PC-3 (cell line): ENCODE measurements at regions not wholly inside any gene's neighbourhood (a gene's known extent, or its start where the extent isn't known, plus 50 kb on each side); places are given as distances from the start of the nearest gene placed in this dataset.
A peak's percentile ranks its signal among the peaks of the same experiment; 100 is the strongest.

Experiments
- ATAC-seq: fragments of 200-7000 bp; cut with Tn5 transposase; 2 replicates; pipeline ENCODE4 v1.9.1; 2020; ENCODE audit warnings: mild to moderate bottlenecking, moderate library complexity
- BruUV-seq: library from RNA; stranded (reverse); fragments of 400-500 nt; replicated peaks from 2 replicates; lab custom pipeline; 2021; lab: Mats Ljungman, UMichigan
- CTCF ChIA-PET: fragments of 300-600 bp; sonication (Branson Sonifier 250); formaldehyde crosslinking; loops from one replicate; lab custom pipeline; 2022; ENCODE audit warnings: antibody characterized with exemption; lab: Charles Lee
- POLR2A ChIA-PET: fragments of 300-600 bp; sonication (Branson Sonifier 250); formaldehyde crosslinking; loops from one replicate; lab custom pipeline; 2022; ENCODE audit warnings: antibody characterized with exemption; ENCODE audit not compliant: unreplicated experiment; lab: Charles Lee
- DNase-seq: peaks from one replicate; pipeline ENCODE4 v3.0.0-alpha.2; 2015
- H2AFZ ChIP-seq: fragments of 300-600 bp; sonication (generic); 2 replicates; pipeline ENCODE4 v1.6.0; 2016; ENCODE audit warnings: antibody characterized with exemption, low read length
- H3F3A ChIP-seq: fragments of 300-600 bp; sonication (generic); one replicate; pipeline ENCODE4 v1.6.0; 2017; ENCODE audit warnings: antibody characterized with exemption, low read length, control low read depth, mild to moderate bottlenecking; ENCODE audit not compliant: unreplicated experiment
- H3K27ac ChIP-seq: fragments of 300-600 bp; sonication (generic); 2 replicates; pipeline ENCODE4 v1.5.1; 2016; ENCODE audit warnings: mild to moderate bottlenecking, low read length
- H3K27me3 ChIP-seq: fragments of 300-600 bp; sonication (generic); 2 replicates; pipeline ENCODE4 v1.6.1; 2016; ENCODE audit warnings: low read length, mixed read lengths
- H3K36me3 ChIP-seq: fragments of 300-600 bp; sonication (generic); 2 replicates; pipeline ENCODE4 v1.6.1; 2016; ENCODE audit warnings: low read depth, mixed run types, low read length, mixed read lengths
- H3K4me1 ChIP-seq: fragments of 300-600 bp; sonication (generic); 2 replicates; pipeline ENCODE4 v1.5.1; 2016; ENCODE audit warnings: low read length; ENCODE audit not compliant: insufficient read depth
- H3K4me2 ChIP-seq: fragments of 300-600 bp; sonication (generic); 2 replicates; pipeline ENCODE4 v1.6.0; 2016; ENCODE audit warnings: low read length
- H3K4me3 ChIP-seq: fragments of 300-600 bp; sonication (generic); 2 replicates; pipeline ENCODE4 v1.5.1; 2016; ENCODE audit warnings: mild to moderate bottlenecking, low read length, mixed read lengths
- H3K79me2 ChIP-seq: fragments of 300-600 bp; sonication (generic); 2 replicates; pipeline ENCODE4 v1.6.1; 2017; ENCODE audit warnings: low read length, mixed read lengths
- H3K9ac ChIP-seq: fragments of 300-600 bp; sonication (generic); 2 replicates; pipeline ENCODE4 v1.6.0; 2016; ENCODE audit warnings: mild to moderate bottlenecking, low read length
- H3K9me2 ChIP-seq: fragments of 300-600 bp; sonication (generic); replicated peaks from 2 replicates; pipeline ENCODE4 v1.6.1; 2016; ENCODE audit warnings: mixed run types, low read length, mixed read lengths
- H3K9me3 ChIP-seq: fragments of 300-600 bp; sonication (generic); 2 replicates; pipeline ENCODE4 v1.6.1; 2016; ENCODE audit warnings: low read length, mixed read lengths
- H4K20me1 ChIP-seq: fragments of 300-600 bp; sonication (generic); 2 replicates; pipeline ENCODE4 v1.6.1; 2016; ENCODE audit warnings: low read length, mixed read lengths
- EZH2 ChIP-seq: fragments of 300-600 bp; sonication (generic); IDR thresholded peaks from one replicate; pipeline ENCODE4 v1.6.1; 2017; ENCODE audit warnings: antibody characterized with exemption, mild to moderate bottlenecking, low read length; ENCODE audit not compliant: unreplicated experiment
- EZH2phosphoT487 ChIP-seq: fragments of 300-600 bp; sonication (generic); IDR thresholded peaks from 2 replicates; pipeline ENCODE4 v1.6.1; 2018; ENCODE audit warnings: mild to moderate bottlenecking, antibody characterized with exemption, low read length, borderline replicate concordance
- intact Hi-C: fragments of 100-400 bp; cut with micrococcal nuclease; formaldehyde crosslinking; loops from 2 replicates; pipeline ENCODE4 v1.9.0; 2023
- TF ChIP-seq, protein P1 (sequence below): fragments of 300-600 bp; sonication (generic); conservative IDR thresholded peaks from 2 replicates; pipeline ENCODE4 v1.5.1; 2017; ENCODE audit warnings: antibody characterized with exemption, low read depth, mild to moderate bottlenecking, low read length

DNA sequence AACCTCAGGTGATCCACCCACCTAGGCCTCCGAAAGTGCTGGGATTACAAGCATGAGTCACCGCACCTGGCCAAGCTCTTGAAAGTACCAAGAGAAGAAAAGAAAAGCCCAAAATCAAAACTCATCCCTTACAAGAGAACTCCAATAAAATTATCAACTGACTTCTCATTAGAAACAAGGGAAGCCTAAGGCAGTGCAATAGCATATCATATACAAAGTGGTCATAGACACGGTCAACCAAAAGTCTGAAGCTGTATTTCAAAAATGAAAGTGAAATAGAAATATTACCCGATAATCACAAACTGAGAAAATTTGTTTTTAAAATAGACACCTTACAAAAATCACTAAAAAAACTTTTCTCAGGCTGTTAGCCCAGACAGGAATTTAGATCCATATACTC is 1321.1 kb upstream of the GJE1 start:
- Histone ChIP-seq H3K27me3 (no peaks in the 10 kb centered on the region), H3F3A (no peaks in the 10 kb centered on the region), H2AFZ (no peak overlapping the region), H3K9me2 (no peaks in the 10 kb centered on the region), H3K4me1 (no peaks in the 10 kb centered on the region), H3K79me2 (no peaks in the 10 kb centered on the region), H3K4me2 (no peak overlapping the region), H3K36me3 (no peaks in the 10 kb centered on the region), H3K27ac (no peak overlapping the region), H3K9ac (no peak overlapping the region), H3K9me3 (no peaks in the 10 kb centered on the region), H3K4me3 (no peak overlapping the region), H4K20me1 (no peaks in the 10 kb centered on the region)
- no peak for TF ChIP-seq EZH2phosphoT487
- TF ChIP-seq, protein P1, sequence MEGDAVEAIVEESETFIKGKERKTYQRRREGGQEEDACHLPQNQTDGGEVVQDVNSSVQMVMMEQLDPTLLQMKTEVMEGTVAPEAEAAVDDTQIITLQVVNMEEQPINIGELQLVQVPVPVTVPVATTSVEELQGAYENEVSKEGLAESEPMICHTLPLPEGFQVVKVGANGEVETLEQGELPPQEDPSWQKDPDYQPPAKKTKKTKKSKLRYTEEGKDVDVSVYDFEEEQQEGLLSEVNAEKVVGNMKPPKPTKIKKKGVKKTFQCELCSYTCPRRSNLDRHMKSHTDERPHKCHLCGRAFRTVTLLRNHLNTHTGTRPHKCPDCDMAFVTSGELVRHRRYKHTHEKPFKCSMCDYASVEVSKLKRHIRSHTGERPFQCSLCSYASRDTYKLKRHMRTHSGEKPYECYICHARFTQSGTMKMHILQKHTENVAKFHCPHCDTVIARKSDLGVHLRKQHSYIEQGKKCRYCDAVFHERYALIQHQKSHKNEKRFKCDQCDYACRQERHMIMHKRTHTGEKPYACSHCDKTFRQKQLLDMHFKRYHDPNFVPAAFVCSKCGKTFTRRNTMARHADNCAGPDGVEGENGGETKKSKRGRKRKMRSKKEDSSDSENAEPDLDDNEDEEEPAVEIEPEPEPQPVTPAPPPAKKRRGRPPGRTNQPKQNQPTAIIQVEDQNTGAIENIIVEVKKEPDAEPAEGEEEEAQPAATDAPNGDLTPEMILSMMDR = no peak
- TF ChIP-seq EZH2 = no peak
- DNase-seq (no peak), ATAC-seq (no peak)
- CTCF ChIA-PET = no interaction called here
- no TSS peak for BruUV-seq
- intact Hi-C loops = no loop called here
- POLR2A ChIA-PET = no interaction called here

DNA sequence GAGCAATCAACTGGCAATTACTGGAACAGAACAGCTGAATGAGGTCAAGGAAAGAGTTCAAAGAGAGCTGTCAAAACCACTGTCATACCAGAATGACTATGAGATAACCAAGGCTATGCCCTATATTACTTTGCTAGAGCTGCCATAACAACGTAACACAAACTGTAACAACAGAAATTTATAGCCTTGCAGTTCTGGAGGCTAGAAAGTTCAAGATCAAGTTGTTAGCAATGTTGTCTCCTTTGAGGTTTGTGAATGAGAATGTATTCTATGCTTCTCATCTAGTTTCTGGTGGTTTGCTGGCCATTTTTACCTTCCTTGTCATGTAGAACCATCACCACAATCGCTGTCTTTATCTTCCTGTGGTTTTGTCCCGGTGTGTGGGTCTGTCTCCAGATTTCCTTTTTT is 1323.0 kb upstream of the GJE1 start:
- CTCF ChIA-PET = no interaction called here
- Histone ChIP-seq H3K27me3 (no peaks in the 10 kb centered on the region), H3K4me3 (no peak overlapping the region), H3K36me3 (no peaks in the 10 kb centered on the region), H3K79me2 (no peaks in the 10 kb centered on the region), H3F3A (no peaks in the 10 kb centered on the region), H2AFZ (no peak overlapping the region), H3K27ac (no peak overlapping the region), H4K20me1 (no peaks in the 10 kb centered on the region), H3K9me3 (no peaks in the 10 kb centered on the region), H3K9me2 (no peaks in the 10 kb centered on the region), H3K9ac (no peak overlapping the region), H3K4me1 (no peaks in the 10 kb centered on the region), H3K4me2 (no peak overlapping the region)
- POLR2A ChIA-PET = no interaction called here
- BruUV-seq = no TSS peak
- intact Hi-C loops = no loop called here
- DNase-seq (no peak), ATAC-seq (no peak)
- TF ChIP-seq, protein P1 = no peak
- TF ChIP-seq EZH2 (no peak), EZH2phosphoT487 (no peak)

DNA sequence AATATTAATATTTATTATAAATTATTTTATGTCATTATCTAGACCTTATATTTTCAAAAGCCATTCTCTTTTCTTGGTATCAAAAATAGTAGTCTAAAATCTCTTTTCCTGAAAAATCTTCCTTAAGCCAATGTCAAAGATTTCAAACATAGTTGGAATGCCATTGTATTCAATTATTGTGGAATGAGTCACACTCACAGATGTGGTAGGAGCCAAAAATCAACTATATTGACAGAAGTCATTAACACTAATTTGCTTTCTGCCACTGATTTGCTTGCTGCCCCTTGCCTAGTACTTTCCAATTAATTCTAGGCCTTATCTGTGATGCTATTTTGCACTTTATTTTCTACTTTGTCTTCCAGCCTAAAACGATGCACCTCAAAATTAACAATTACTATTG is 1326.3 kb upstream of the GJE1 start:
- Histone ChIP-seq H3K79me2 (no peaks in the 10 kb centered on the region), H3K36me3 (no peaks in the 10 kb centered on the region), H3K27ac (no peak overlapping the region), H3K4me1 (no peaks in the 10 kb centered on the region), H3K4me2 (no peak overlapping the region), H2AFZ (no peak overlapping the region), H3F3A (no peaks in the 10 kb centered on the region), H3K27me3 (no peaks in the 10 kb centered on the region), H3K9me3 (no peaks in the 10 kb centered on the region), H4K20me1 (no peaks in the 10 kb centered on the region), H3K4me3 (no peak overlapping the region), H3K9me2 (no peaks in the 10 kb centered on the region), H3K9ac (no peak overlapping the region)
- POLR2A ChIA-PET = no interaction called here
- ATAC-seq (no peak), DNase-seq (peak; percentile 8)
- BruUV-seq = no TSS peak
- TF ChIP-seq, protein P1 = no peak
- no peak for TF ChIP-seq EZH2phosphoT487
- no peak for TF ChIP-seq EZH2
- CTCF ChIA-PET = no interaction called here
- intact Hi-C loops = no loop called here
